ENCODE measurements at regions not wholly inside any gene's neighbourhood (a gene's known extent, or its start where the extent isn't known, plus 50 kb on each side); places are given as distances from the start of the nearest gene placed in this dataset.

GRCh38 chr6:11290027-11290426, 57.6 kb upstream of the NEDD9 start:
- DNase-seq, result no peak

GRCh38 chr6:11288065-11288464, 55.6 kb upstream of the NEDD9 start:
- no peak for DNase-seq

GRCh38 chr6:11284996-11285395, 52.5 kb upstream of the NEDD9 start:
- no peak for DNase-seq

- DNase-seq, result no peak
Observed at GRCh38 chr6:11283629-11284028, 51.2 kb upstream of the NEDD9 start.

GRCh38 chr6:11282875-11283274, 50.4 kb upstream of the NEDD9 start:
- no peak for DNase-seq
